Stimulated activated CD4-positive, alpha-beta T cell treated with anti-CD3 and anti-CD28 coated beads, Interleukin-12 subunit alpha, Interleukin-12 subunit beta, amount 100 ng/mL, for 48 hours (primary cell): ENCODE measurements at regions not wholly inside any gene's neighbourhood (a gene's known extent, or its start where the extent isn't known, plus 50 kb on each side); places are given as distances from the start of the nearest gene placed in this dataset.
"Not testable (repeated sequence)": the region's sequence is repeated elsewhere in the genome, so short reads cannot be mapped to it uniquely, and the experiment has no call there.

Experiments
- DNase-seq, 3 donors: peaks; one replicate each; pipeline ENCODE4 v3.0.0-alpha.2; 2020; ENCODE audit warnings: low read depth in 2 of 3, low spot score in 1 of 3

DNA sequence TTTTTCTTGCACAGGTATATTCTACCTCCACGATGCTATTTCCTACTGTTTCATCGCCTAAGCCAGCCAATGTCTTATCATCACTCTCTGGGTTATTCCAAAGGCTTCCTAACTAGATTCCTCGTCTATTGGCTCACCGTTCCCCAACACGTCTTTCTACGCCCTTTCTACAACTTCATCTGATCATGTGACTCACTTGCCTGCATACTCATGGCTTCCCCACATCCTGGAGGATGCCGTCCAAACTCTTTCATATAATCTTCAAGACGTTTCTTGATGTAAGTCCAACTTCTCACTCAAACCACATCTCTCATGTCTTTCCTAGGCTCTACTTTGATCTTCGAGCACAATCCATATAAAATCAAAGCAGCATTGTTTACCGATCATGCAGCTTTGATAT, 322.0 kb upstream of the PPARGC1A start:
- DNase-seq, result no peak

DNA sequence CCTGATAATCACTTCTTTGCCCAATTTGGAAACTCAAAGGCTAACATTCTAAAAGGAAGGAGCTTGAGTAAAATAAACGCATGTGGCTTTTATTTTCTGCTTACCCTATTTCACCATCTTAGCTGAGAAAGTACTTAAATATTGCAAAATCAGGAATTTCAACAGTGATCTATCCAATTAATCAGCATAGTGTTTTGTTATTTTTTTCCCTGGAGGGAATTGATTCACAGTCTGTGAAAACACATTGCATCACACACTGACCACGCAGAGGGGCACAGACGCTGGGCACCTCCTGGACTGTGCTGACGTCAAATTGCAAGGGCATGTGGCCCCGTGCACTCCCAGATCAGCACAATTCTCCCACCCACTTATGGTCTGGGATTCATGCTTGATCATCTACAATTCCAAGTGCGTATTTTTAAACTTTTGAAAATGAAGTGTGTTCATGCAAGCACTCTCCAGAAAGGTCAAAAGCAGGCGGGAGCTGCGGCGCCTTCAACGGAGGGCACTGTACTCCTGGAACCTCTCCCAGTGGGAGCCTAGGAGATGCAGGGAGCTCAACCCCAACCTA, 320.6 kb upstream of the PPARGC1A start:
- no peak for DNase-seq

DNA sequence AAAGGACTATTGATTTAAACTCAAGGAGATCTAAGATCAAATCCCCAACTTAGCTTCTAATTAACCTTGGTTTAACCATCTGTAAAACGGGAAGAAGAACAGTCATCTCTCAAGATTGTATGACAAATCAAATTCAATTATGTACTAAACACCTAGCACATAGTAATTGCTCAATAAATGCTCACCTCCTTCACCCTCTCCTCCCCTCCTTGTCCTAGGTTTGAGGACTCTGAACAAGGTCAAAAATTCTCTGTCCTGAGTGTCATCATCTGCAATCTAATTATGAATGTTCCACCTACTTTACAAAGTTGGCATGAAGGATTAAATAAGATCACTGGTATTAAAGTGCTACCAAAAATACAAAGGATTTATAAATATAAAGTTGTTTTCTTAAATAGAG, 320.1 kb upstream of the PPARGC1A start:
- no peak for DNase-seq

DNA sequence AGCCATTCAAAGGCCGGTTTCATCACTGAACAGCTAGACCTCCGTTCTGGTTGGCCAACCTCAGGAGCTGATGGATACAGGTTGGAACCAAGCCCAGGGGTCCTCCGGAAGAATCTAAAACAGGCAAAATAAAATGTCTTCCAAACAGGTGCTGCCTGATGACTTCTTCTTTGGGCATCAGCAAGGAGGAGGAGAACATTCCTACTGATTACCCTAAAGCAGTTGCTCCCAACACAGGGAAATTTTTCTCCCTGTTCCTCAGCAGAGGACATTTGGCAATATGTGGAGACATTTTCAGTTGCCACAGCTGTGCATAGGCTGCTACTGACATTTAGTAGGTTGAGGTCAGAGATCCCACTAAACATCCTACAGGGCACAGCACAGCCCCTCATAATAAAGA, 319.3 kb upstream of the PPARGC1A start:
- no peak for DNase-seq

DNA sequence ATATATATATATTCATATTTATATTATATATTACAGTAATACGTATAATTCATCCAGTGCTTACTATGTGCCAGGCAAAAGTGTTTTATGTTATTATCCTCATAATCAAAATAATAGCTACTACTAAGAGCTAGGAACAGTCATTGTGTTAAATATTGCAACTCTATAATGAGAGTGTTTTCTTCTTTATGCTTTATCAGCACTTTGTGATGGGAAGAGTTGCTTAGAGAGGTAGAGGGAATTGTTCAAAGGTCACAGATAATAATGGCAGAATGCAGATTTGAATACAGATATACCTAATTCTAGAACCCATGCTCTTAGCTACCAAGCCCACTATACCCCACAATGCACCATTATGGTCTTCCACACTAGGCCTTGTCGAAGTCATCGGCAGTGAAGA, 318.8 kb upstream of the PPARGC1A start:
- no peak for DNase-seq

DNA sequence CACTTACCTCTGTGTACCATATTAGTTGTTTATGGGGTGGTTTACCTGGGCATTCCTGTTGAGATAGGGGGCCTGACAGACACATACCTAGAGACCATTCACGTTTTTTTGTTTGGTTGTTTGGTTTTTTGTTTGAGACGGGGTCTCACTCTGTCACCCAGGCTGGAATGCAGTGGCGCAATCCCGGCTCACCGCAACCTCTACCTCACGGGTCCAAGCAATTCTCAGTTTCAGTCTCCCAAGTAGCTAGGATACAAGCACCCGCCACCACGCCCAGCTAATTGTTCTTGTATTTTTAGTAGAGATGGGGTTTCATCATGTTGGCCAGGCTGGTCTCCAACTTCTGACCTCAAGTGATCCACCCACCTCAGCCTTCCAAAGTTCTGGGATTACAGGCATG, 314.9 kb upstream of the PPARGC1A start:
- not testable (repeated sequence) for DNase-seq

DNA sequence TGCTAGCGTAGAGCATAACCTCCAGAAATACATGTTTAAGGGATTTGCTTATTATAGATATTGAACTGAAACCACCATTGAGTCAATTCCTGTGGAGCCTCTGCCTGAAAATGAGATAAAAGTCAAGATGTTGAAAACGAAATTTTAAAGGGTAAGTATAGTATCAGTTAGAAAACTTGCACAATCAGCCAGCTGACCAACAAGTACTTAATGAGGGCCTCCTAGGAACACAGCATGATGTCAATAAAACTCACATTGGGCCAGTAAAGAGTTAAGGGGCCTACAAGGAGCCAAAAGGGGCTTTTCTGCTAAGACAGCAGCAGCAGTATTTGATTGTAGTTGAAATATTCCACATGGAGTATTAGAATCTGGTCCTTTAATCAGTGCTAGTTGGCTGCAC, 314.1 kb upstream of the PPARGC1A start:
- no peak for DNase-seq

DNA sequence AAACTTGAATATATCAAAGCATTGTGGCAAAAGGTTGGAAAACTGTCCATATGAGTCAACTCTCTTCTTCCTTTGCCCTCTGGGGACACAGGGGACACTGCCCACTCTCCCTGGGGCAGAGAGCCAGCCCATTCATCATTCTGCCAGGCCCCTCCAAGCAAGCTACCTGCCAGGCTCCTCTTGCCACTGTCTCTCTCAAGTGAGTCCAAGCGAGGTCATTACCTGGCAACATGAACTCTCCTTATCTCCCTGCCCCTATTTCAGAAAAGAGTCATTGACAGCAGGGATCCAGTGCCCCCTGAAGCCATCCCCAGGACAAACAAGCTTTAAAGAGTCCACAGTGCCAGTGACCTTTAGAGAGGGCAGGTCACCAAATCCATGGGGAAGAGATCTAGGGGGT, 312.7 kb upstream of the PPARGC1A start:
- no peak for DNase-seq

DNA sequence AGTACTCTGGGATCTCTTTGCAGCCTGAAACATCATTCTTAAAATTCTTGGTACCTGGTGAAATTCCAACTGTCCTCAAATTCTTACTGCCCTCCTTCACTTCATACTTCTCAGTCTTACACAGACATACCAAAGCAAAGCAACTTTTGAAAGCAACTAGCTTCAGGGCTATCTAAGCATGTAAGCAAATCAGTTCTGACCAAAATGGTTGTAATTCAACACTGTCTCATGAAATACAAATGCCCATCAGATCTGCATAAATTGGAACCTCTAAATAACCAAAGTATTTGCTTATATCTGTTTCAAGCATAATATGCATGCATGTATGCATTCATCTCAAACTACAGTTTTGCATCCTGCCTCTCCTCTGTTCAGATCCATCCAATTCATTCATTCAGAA, 308.1 kb upstream of the PPARGC1A start:
- DNase-seq, result no peak

DNA sequence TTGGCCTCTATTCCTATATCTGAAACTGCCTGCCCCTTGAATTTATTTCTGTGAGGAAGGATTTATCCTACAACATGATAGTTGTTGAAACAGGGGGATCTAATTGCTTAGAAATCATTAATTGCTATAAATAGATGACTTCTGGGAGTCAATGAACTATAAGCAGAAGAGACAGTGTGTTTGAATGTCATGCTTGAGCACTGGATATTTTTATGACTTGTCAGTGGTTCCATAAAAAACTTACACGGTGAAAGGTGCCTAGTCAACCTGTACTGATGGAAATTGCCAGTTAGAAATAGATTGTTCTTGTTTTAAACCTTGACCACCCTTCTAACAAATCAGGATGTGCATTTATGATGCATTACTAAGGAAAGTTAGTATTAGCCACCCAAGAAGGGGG, 306.9 kb upstream of the PPARGC1A start:
- DNase-seq, result no peak

DNA sequence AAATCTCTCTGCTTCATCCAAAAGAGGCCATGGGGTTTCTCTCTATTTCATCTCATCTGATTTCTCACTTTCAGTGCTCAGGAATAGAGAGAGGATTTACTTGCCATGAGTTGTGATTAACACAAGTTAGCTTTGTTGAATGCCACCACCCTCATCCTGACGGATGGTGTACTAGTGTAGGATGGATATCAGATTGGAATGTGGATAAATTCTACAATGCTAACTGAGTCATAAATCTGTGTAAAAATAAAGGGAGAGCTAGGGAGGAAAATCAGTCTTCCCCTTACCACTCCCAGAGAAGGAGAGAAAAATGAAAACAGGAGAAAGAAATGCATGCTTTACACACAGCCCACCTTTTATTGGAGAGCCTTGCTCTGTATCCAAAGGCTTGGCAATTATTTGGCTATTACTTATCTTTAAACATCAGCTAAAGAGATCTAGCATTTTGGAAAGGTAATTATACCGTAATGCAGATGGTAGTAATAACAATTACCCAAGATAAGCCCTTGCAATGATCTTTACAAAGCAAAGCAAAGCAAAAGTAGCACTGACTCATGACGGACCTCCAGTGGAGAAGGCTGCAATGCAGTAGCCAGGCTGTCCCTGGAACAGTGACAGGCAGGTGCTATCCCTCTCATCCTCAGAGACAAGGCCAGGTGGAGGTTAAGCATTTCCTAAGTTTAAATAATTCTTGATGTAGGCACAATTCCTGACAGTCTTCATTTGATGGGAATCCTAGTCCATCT, 306.3 kb upstream of the PPARGC1A start:
- DNase-seq, result no peak

DNA sequence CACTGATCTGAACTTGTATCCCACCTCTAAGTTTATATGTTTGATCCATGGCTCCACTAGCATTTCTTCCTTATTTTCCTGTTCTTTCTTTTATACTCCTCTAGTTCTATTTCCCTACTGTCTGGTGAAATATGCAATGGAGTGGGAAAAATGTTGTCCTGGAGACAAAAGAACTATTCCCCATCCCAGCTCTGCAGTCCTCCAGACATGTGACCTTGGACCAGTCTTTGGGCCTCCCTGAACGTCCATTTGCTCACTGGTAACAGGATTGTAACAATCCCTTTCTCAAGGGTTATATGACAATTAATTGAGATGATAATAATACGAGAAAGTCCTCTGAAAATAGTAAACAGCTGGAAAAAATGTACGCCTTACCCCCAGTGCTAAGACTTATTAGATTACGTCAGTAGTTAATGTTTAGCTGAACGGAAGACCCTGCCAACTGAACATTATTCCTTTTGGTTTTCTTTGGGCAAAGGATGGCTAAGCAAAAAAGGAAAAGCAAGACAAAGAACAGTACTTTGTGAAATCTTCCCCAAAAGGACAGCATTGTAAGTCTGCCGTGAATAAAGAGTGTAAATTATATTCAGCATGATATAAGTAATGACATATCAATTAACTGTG, 302.3 kb upstream of the PPARGC1A start:
- DNase-seq, result no peak

DNA sequence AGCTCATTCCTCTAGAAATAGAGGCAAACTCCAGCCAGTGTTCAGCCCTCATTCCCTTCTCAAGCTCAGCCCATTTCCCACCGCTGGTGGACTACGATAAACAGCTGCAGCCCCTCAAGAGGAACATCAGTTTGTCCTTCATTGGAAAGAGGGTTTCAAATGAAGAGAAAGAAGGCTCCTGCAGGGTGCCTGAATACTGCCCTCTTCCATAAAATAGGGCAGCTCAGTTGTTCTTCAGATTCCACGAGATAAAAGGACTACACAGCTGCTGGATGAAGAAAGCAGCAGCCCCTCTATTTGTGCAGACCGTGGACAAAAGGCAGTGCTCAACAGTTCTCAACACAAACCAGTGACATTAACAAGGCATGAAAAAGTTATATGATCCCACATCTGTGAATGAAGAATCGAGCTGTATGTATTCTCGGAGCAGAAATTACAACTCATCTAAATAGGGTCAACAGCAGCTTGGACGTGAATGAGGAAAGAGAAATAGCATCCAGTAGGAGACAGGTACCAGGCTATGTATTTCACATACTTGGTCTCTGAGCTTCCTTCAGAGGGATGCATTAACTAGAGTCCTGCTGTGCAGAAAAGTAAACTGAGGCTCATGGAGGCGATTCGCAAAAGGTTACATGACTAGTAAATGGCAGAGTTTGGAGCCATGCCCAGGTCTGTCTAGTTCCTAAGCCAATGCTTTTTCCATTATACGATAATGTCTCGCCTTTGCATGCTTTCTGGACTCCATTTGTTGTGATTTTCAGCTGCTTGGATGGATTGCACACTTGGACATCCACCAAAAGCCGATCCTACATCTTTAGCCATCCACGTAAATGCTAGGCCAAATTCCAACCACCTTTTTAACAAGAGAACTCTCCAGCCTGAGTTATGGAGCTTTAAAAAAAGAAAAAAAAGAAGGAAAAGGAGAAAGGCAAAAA, 301.2 kb upstream of the PPARGC1A start:
- DNase-seq, result no peak

DNA sequence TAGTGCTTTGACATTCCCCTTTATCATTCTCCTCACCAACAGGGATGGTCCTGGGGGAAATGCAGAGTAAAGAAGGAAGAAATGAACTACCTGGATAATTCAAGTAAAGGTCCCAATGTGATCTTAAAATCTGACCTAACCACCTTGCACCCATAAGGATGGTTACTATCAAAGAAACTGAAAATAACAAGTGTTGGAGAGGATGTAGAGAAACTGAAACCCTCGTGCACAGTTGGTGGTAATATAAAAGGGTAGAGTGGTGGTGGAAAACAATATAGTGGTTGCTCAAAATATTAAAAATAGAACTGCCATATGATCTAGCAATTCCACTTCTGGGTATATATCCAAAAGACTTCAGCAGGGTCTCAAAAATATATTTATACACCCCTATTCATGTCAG, 298.6 kb upstream of the PPARGC1A start:
- DNase-seq, result no peak

DNA sequence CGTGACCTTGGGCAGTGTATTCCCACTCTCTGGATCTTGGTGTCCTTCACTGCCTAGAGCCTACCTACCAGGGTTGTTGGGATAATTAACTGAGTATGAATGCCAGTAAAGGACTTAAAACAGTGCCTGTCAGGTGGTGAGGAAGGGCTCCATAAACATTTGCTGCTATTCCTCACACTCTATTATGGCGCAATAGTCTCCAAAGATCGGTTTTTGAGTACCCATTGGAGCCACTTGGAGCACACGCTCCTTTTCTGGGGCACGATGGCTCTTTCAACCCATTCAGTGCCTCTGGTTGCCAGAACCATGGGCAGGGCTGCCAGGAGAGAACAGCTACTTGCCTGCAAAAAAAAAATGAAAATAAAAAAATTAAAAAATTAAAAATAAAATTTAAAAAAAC, 296.6 kb upstream of the PPARGC1A start:
- DNase-seq, result no peak

DNA sequence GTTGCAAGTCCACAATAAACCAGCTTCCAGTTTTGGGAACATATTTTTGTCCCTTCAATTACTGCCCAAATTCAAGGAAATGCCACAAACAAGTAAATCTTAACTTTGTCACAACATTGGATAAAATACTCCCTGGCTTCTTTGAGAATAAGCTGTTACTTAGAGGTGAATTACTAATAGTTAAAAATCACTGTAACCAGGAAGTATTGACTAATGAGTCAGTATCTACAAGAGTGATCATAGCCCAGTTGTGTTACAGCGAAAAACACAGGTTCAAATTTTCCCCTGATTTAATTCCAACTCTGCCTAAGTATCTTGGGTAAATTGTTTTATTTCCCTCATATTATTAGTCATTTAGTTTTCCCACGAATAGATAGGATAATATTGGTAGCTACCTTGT, 291.2 kb upstream of the PPARGC1A start:
- no peak for DNase-seq

DNA sequence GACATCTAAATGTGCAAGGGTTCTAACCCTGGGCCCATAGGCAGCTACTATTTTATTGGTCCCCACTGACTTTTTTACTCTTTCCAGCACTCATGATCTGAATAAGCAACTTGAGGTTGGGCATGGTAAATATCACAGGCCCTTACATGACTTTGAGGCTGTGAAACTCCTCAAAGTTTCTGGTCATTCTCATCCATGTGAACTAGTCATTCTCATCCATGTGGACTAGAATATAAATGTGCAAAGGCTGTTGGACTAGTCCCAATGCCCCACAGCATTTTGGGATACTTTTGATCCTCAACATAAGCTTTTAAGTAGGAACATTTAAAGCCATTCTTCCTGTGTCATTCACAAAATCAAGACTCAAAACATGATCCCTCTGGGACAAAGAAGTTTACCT, 290.7 kb upstream of the PPARGC1A start:
- no peak for DNase-seq

DNA sequence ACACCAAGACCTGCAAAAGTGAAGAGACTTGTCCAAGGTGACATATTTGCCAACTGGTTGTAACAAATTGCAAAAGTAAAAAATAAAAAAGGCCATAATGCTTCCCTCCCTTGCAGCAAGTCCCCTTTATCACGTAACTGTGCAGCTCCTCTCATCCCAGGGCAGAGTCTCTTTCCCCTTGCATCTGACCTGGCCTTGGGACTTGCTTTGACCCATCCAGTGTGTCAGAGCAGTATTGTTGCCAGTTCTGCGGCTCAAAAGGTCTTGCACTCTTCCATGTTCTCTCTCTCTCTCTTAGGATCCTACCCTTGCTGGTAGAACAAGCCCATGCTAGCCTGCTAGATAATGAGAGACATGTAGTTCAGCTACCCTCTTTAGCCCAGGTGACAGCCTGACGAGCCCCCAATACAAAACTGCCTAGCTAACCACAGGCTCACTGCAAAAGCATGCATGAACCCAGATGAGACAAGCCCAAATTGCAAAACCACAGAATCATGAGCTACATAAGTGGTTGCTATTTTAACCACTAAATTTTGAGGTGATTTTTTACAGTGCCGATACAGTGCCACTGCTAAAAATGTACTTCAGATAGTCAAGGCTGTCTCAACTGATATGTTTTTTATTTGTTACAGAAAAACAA, 289.5 kb upstream of the PPARGC1A start:
- no peak for DNase-seq

DNA sequence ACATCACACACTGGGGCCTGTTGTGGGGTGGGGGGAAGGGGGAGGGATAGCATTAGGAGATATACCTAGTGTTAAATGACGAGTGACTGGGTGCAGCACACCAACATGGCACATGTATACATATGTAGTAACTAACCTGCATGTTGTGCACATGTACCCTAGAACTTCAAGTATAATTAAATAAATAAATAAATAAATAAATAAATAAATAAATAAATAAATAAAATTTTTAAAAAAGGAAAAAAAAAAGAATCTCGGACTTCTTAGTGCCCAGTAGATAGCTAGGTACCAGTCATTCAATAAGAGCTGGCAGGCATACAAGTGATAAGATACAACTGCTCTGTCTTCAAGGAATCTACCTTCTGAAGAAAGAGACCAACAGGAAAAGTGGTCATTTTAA, 287.6 kb upstream of the PPARGC1A start:
- not testable (repeated sequence) for DNase-seq

DNA sequence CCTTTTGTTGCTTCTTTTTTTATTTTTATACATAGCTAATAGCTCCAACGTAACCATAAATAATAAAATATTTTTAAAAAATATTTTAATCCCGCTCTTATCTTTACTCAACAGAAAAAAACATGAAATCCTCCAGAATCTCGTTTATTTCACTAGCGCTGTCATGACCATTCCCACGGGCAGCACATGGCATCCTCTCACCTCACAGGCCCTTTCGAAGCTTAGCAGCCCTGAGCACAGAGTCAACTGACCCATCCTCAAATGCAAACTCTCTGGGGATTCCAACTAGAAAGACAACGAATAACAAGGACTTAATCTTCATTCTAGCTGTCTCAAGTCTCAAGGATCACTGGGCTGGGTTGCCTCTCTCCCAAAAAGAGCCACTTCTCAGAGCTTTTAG, 285.9 kb upstream of the PPARGC1A start:
- no peak for DNase-seq

DNA sequence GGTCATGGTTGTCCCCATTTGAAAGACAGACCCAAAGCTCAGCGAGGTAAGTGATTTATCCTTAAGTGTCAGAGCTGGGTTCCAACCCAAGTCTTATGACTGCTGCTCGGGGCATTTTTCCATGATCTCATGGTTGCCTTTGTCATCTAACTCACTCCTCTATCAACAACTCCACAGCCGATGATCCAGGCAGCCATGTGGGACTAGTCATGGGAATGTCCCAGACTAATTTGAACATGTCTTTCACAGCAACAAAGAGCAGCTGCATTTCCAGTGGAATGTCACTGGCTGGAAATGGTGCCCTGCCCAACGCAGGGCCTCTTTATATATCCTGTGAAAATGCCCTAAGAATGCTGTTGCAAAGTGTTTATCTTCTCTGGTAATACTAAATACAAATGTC, 284.8 kb upstream of the PPARGC1A start:
- no peak for DNase-seq
